GM18858 (cell line): ENCODE measurements at regions not wholly inside any gene's neighbourhood (a gene's known extent, or its start where the extent isn't known, plus 50 kb on each side); places are given as distances from the start of the nearest gene placed in this dataset.

Experiments
- ATAC-seq: cut with Tn5 transposase; IDR thresholded peaks from one replicate; pipeline ENCODE4 v1.9.1; 2021; ENCODE audit not compliant: unreplicated experiment

GRCh38 chr12:88955531-88955930, 375.3 kb upstream of the KITLG start:
- ATAC-seq, result no peak

DNA sequence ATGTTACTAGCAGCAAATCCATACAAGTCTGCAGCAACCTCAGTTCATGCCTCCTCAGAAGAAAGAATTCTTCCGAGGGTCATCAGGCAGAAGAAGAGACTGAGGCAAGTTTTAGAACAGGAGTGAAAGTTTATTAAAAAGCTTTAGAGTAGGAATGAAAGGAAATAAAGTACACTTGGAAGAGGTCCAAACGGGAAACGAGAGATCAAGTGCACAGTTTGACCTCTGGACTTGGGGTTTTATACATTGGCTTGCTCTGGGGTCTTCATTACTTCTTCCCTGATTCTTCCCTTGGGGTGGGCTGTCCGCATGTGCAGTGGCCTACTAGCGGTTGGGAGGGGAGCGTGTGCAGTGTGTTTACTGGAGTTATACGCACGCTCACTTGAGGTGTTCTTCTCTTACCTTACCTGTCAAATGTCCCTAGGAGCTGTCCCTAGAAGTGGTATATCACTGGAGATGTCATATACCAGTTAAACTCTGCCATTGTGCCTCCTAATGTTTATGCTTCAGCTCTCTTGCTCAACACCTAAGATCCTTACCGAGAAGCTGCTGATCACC, 372.8 kb upstream of the KITLG start:
- ATAC-seq, result no peak

GRCh38 chr12:88952562-88952942, 372.3 kb upstream of the KITLG start:
- ATAC-seq, result no peak

- no peak for ATAC-seq
These were observed 371.7 kb upstream of the KITLG start for GRCh38 chr12:88951860-88952561.

DNA sequence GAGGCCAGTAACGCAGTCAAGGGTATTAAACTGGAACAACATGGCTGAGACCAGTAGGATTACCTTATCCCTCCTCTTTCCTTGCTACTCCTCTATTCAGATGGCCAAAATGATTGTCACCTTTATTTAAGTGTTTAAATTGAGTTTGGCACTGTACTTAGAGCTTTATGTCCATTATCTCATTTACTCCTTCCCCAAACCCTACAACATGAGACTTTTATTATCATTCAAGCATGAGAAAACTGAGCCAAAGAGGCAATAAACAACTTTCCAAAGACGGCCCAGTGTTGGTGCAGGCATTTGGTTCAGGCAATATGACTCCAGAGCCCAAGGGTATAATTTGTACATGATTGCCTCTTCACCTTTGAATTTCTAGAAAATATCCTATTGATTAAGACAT, 370.9 kb upstream of the KITLG start:
- no peak for ATAC-seq

DNA sequence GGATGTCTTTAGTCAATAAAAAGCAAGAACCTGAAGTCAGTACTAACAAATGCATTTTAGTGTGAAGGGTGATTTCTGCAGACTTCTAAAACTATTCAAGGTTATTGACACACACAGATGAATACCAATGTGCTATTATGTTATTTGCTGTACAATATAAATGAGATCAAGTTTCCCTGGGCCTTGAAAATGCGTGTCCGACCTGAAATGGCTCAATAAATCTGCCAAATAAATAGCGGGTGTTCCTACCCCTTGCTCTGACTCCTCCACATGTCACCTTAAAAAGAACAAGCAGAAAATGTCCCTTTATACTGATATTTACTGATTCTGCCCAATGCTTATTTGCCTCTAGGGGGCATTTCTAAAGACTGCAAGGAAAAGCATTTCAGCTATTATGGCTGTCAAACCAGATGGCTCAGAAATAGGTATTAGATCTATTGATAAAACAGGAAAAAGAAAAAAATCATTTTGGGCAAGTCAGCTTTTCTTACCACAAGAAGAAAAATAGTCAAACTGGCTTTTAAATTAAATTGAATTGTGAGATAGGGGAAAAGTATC, 367.3 kb upstream of the KITLG start:
- ATAC-seq, result no peak

DNA sequence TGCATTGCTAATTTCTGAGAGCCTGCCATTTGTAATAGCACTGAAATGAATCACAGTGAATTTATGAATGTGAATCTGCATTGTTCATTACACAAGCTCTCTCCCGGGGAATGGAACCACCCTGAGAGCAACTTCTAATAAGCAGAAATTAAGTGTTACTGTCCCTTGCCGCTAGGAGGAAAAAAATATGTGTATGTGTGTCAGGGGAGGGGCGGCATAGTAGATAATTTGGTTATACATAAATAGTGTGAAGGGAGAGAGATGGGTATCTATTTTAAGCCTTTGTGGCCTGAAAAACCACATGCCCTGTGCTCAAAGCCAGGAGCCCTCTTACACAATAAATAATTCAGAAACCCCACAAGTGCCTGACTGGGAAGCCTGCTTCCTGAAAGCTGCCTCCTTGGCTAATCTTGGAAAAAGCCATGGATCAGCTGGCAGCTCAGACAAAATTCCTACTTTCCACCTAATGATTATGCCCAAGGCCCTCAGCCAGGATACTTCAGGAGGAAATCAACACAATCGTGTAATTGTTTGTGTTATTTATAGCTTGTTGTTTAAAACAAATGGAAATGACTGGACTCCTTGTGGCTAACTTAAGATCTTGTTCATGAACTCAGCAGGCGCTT, 366.2 kb upstream of the KITLG start:
- ATAC-seq, result peak; percentile 47

GRCh38 chr12:88945051-88945732, 364.9 kb upstream of the KITLG start:
- ATAC-seq, result no peak

- ATAC-seq, result no peak
These were observed 364.1 kb upstream of the KITLG start for GRCh38 chr12:88944397-88944796.

GRCh38 chr12:88940854-88941253, 360.6 kb upstream of the KITLG start:
- no peak for ATAC-seq

- ATAC-seq, result no peak
These were observed 355.6 kb upstream of the KITLG start for GRCh38 chr12:88935856-88936255.

- ATAC-seq, result no peak
These were observed 354.0 kb upstream of the KITLG start for GRCh38 chr12:88934163-88934747.

DNA sequence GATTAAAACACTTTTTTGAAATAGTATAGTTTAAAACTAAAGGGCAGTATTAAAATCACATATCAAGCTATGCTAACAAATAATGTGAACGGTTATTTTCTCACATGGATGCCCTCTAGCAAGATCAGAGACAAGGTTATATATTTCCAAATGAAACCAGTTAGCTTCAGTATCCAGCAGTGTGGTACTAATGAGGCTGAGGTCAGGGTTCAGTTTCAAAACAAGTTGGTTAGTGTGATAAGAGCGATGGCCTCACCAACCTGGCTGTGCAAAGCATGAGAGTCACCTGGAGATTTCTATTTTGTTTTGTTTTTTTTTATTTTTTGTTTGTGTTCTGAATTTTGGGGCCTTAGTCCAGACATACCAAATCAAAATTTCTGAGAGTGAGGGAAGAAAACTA, 352.2 kb upstream of the KITLG start:
- ATAC-seq, result no peak

DNA sequence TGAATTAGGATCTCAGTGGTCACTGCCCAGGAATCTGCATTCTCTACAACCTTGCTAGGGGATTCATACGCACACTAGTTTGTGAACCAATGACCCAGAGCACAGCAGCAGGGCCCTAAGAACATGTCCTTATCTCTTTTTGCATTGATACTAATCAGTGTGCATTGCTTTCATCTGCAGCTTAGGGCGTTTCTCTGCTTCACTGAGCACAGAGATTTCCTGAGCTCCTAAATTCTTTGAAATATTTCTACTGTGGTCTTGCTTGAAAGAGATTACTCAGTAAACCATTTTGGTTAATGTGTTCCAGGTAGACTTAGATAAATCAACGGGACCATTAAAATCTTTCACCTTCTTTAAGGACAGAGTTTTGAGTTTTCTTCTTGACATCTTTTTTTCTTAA, 351.3 kb upstream of the KITLG start:
- no peak for ATAC-seq

DNA sequence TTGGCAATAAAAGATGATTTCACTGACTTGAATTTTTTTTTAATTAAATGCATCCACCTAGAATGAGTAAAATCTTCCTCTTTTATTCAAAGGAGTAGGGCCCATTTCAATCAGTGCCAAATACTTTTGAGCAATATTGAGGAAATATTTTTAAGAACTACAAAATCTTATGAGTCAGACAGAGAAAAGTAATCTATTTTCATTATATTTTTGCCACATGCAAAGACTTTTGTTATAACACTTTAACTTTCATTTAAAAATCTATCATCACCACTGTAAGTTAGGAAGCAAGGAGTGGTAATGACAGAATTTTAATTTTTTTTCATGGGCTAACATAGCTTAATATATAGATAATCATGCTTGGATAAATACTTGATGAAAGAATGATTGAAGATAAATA, 345.2 kb upstream of the KITLG start:
- no peak for ATAC-seq

GRCh38 chr12:88924162-88924561, 343.9 kb upstream of the KITLG start:
- ATAC-seq, result no peak

GRCh38 chr12:88923631-88924030, 343.4 kb upstream of the KITLG start:
- ATAC-seq, result no peak

- no peak for ATAC-seq
These were observed 342.5 kb upstream of the KITLG start for GRCh38 chr12:88922816-88923215.

- ATAC-seq, result no peak
These were observed 341.7 kb upstream of the KITLG start for GRCh38 chr12:88921890-88922532.

GRCh38 chr12:88921434-88921833, 341.2 kb upstream of the KITLG start:
- no peak for ATAC-seq

DNA sequence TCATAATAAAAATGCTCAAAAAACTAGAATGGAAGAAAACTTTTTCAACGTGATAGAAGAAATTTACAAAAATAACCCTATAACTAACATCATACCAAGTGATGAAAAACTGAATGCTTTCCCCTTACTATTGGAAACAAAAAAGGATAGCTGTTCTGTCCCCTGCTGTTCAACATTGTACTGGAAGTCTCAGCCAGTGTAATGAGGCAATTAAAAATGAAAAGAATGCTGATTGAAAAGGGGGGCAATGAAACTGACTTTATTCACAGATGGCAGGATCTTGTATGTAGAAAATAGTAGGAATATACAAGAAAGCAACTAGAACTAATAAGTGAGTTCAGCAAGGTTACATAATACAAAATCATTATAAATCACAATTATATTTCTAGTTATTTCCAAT, 337.9 kb upstream of the KITLG start:
- ATAC-seq, result no peak
